ENCODE measurements at regions not wholly inside any gene's neighbourhood (a gene's known extent, or its start where the extent isn't known, plus 50 kb on each side); places are given as distances from the start of the nearest gene placed in this dataset.

GRCh38 chr5:120035815-120036577 is 406.6 kb downstream of the FAM170A start:
- Histone ChIP-seq H3K9me3 (no peaks in the 10 kb centered on the region), H3K27ac (no peak overlapping the region), H3K4me1 (no peaks in the 10 kb centered on the region), H3K36me3 (no peaks in the 10 kb centered on the region), H3K4me3 (no peak overlapping the region), H3K27me3 (no peaks in the 10 kb centered on the region)
- no peak for TF ChIP-seq POLR2AphosphoS5 (IDR thresholded peaks at IDR 0.05)
- TF ChIP-seq POLR2A (IDR thresholded peaks at IDR 0.05): no peak
- no peak for TF ChIP-seq CTCF (IDR thresholded peaks at IDR 0.05)
- intact Hi-C loops (cut with DNase I; ENCODE audit: low total_unique reads): no loop called here
- no peak for DNase-seq (ENCODE audit: low spot score in 2 of 2)

- H3K4me1 ChIP-seq: no peaks in the 10 kb centered on the region
- H3K9me3 ChIP-seq: no peaks in the 10 kb centered on the region
- H3K27ac ChIP-seq: no peak overlapping the region
- TF ChIP-seq POLR2A (IDR thresholded peaks at IDR 0.05) (no peak), POLR2AphosphoS5 (IDR thresholded peaks at IDR 0.05) (no peak), CTCF (IDR thresholded peaks at IDR 0.05) (no peak)
- intact Hi-C loops (cut with DNase I; ENCODE audit: low total_unique reads): no loop called here
- H3K36me3 ChIP-seq: no peaks in the 10 kb centered on the region
- no peaks in the 10 kb centered on the region for H3K27me3 ChIP-seq
- DNase-seq (ENCODE audit: low spot score in 2 of 2): no peak
- H3K4me3 ChIP-seq: no peak overlapping the region
Measured at GRCh38 chr5:120037451-120037850, 408.1 kb downstream of the FAM170A start.

- H3K27me3 ChIP-seq: no peaks in the 10 kb centered on the region
Measured at GRCh38 chr5:120039111-120039510, 409.8 kb downstream of the FAM170A start.

GRCh38 chr5:120043431-120043830 is 414.1 kb downstream of the FAM170A start:
- H3K36me3 ChIP-seq: no peaks in the 10 kb centered on the region
- intact Hi-C loops (cut with DNase I; ENCODE audit: low total_unique reads): no loop called here
- DNase-seq (ENCODE audit: low spot score in 2 of 2): no peak

More at GRCh38 chr5:120039111-120039510, 409.8 kb downstream of the FAM170A start:
- no peak for TF ChIP-seq POLR2AphosphoS5 (IDR thresholded peaks at IDR 0.05)
- no peak for TF ChIP-seq CTCF (IDR thresholded peaks at IDR 0.05)
- TF ChIP-seq POLR2A (IDR thresholded peaks at IDR 0.05): no peak
- H3K36me3 ChIP-seq: no peaks in the 10 kb centered on the region
- no peaks in the 10 kb centered on the region for H3K9me3 ChIP-seq
- H3K4me3 ChIP-seq: no peak overlapping the region
- H3K27ac ChIP-seq: no peak overlapping the region
- intact Hi-C loops (cut with DNase I; ENCODE audit: low total_unique reads): no loop called here
- no peaks in the 10 kb centered on the region for H3K4me1 ChIP-seq
- no peak for DNase-seq (ENCODE audit: low spot score in 2 of 2)

More at GRCh38 chr5:120043431-120043830, 414.1 kb downstream of the FAM170A start:
- Histone ChIP-seq H3K27me3 (no peaks in the 10 kb centered on the region), H3K4me1 (no peaks in the 10 kb centered on the region), H3K9me3 (no peaks in the 10 kb centered on the region), H3K27ac (no peak overlapping the region), H3K4me3 (no peak overlapping the region)
- TF ChIP-seq POLR2A (IDR thresholded peaks at IDR 0.05) (no peak), CTCF (IDR thresholded peaks at IDR 0.05) (no peak), POLR2AphosphoS5 (IDR thresholded peaks at IDR 0.05) (no peak)
